ENCODE measurements at regions not wholly inside any gene's neighbourhood (a gene's known extent, or its start where the extent isn't known, plus 50 kb on each side); places are given as distances from the start of the nearest gene placed in this dataset.
A peak's percentile ranks its signal among the peaks of the same experiment; 100 is the strongest.

DNA sequence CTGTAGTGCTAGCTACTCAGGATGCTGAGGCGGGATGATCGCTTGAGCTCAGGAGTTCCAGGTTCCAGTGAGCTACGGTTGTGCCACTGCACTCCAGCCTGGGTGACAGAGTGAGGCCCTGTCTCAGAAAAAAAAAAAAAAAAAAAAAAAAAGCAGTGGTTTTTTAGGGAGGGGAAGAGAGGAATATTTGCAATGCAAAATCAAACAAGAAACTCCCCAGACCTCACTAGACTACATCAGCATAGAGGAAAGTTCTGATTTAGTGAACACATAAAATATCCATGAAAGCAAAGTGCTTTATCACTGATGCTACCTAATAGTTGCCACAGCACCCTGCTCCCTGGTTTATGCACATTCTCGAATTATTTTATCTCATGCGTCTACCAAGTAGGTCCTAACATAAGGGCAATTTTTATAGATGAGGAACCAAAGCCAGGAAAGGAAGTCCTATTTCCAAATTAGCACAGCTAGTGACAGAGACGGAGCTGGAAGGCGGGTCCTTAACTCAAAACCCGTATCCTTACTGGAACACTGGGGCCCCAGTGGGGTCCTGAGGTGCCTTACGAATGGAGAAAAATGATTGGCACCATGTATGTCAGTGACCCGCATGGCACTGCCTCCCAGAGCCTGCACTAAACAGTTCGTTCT, 50.7 kb upstream of the GPR157 start:
- Histone ChIP-seq H3K27me3 (ENCODE audit: low read depth) (no peaks in the 10 kb centered on the region), H3K36me3 (replicated peaks) (no peaks in the 10 kb centered on the region), H3K4me3 (no peak overlapping the region), H3K4me1 (peaks cover 18% of the 10 kb centered on the region), H3K9me3 (peaks cover 3% of the 10 kb centered on the region; the same call in 1 of the 2 replicates)
- DNase-seq (ENCODE audit: low spot score in 2 of 2) = no peak
- in situ Hi-C loops (cut with MboI; ENCODE audit: low sequenced_read_pairs) = no loop called here

GRCh38 chr1:9180111-9180819, 51.4 kb upstream of the GPR157 start:
- in situ Hi-C loops (cut with MboI; ENCODE audit: low sequenced_read_pairs) = no loop called here
- Histone ChIP-seq H3K27me3 (ENCODE audit: low read depth) (no peaks in the 10 kb centered on the region), H3K9me3 (peaks cover under 1% of the 10 kb centered on the region; the same call in 1 of the 2 replicates), H3K4me3 (no peak overlapping the region), H3K4me1 (peaks cover 18% of the 10 kb centered on the region), H3K36me3 (replicated peaks) (no peaks in the 10 kb centered on the region)
- DNase-seq (ENCODE audit: low spot score in 2 of 2) = peak in 1 of 2 experiments; percentile 1

DNA sequence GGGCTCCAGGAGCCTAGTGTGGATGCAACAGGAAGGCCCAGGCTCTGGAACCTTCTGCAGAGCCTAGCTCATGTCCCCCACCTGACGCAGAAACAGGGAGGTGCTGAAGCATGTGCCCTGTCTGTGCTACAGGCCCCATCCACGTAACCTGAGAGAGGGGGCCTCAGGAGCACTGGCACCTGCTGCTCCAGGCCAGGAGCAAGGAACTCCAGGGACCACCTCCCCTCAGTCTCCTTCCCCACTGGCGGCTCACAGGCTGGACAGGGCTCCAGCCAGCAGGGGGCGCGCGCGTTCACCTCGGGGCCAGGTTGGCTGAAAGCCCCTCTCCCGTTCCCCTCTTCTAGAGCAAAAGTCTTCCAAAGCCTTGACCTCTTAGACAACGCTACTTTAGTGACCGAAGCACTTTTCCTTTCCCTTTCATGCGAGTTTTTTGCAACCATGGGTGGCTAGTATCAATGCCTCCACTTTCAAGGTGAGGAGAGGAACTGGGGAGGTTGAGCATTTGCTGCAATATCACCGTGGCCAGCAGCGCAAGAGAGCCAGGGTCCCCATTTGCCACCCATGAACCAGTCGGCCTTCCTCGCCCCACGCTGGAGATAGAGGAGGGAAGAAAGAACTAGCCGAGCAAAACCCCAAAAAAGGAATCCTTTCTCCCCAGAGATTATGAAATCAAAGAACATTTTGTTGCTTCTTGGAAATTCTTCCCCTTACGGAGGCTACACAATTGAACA, 52.4 kb upstream of the GPR157 start:
- no peaks in the 10 kb centered on the region for H3K9me3 ChIP-seq
- in situ Hi-C loops (cut with MboI; ENCODE audit: low sequenced_read_pairs) = no loop called here
- 0 out of 2 replicates have a peak overlapping the region, but pooled peaks have one; percentile 6 for H3K4me3 ChIP-seq
- no peaks in the 10 kb centered on the region for H3K27me3 ChIP-seq (ENCODE audit: low read depth)
- peaks cover 12% of the 10 kb centered on the region for H3K4me1 ChIP-seq
- peak; percentile 27 to 90 for DNase-seq (ENCODE audit: low spot score in 2 of 2)
- no peaks in the 10 kb centered on the region for H3K36me3 ChIP-seq (replicated peaks)

GRCh38 chr1:9181990-9182783, 52.4 kb upstream of the H6PD start:
- Histone ChIP-seq H3K27me3 (ENCODE audit: low read depth) (no peaks in the 10 kb centered on the region), H3K4me1 (peaks cover 5% of the 10 kb centered on the region), H3K36me3 (replicated peaks) (no peaks in the 10 kb centered on the region), H3K9me3 (no peaks in the 10 kb centered on the region), H3K4me3 (peak overlapping the region; percentile 5; the same call in 1 of the 2 replicates)
- peak; percentile 2 to 42 for DNase-seq (ENCODE audit: low spot score in 2 of 2)
- in situ Hi-C loops (cut with MboI; ENCODE audit: low sequenced_read_pairs) = no loop called here

- peaks cover 5% of the 10 kb centered on the region for H3K4me1 ChIP-seq
- in situ Hi-C loops (cut with MboI; ENCODE audit: low sequenced_read_pairs) = no loop called here
- peak in 1 of 2 experiments; percentile 1 for DNase-seq (ENCODE audit: low spot score in 2 of 2)
- H3K36me3 ChIP-seq (replicated peaks) = no peaks in the 10 kb centered on the region
- H3K27me3 ChIP-seq (ENCODE audit: low read depth) = no peaks in the 10 kb centered on the region
- no peak overlapping the region for H3K4me3 ChIP-seq
- H3K9me3 ChIP-seq = no peaks in the 10 kb centered on the region
Observed at GRCh38 chr1:9182784-9183257, 51.8 kb upstream of the H6PD start.

GRCh38 chr1:9183441-9183840, 51.1 kb upstream of the H6PD start:
- H3K4me1 ChIP-seq = peaks cover 5% of the 10 kb centered on the region
- H3K4me3 ChIP-seq = no peak overlapping the region

DNA sequence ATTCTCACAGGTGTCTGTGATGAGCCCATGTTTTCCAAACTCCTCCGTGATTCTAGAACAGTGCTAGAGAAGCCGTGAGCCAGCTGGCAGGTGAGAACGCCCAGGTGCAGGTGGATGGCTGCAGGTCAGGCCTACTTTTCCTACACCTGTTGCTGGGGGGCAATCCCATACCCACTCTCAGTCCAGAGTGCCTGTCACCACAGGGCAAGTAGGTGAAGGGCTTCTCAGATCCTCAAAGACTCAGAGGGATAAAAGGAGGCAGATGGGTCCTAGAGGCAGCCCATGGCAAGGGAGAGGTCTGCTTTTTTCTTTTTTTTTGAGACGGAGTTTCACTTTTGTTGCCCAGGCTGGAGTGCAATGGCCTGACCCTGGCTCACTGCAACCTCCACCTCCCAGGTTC, 50.7 kb upstream of the H6PD start:
- Histone ChIP-seq H3K9me3 (no peaks in the 10 kb centered on the region), H3K4me1 (peaks cover 5% of the 10 kb centered on the region), H3K36me3 (replicated peaks) (no peaks in the 10 kb centered on the region), H3K4me3 (no peak overlapping the region), H3K27me3 (ENCODE audit: low read depth) (no peaks in the 10 kb centered on the region)
- DNase-seq (ENCODE audit: low spot score in 2 of 2) = no peak
- in situ Hi-C loops (cut with MboI; ENCODE audit: low sequenced_read_pairs) = no loop called here

More at GRCh38 chr1:9183441-9183840, 51.1 kb upstream of the H6PD start:
- no peaks in the 10 kb centered on the region for H3K27me3 ChIP-seq (ENCODE audit: low read depth)
- no peaks in the 10 kb centered on the region for H3K36me3 ChIP-seq (replicated peaks)
- in situ Hi-C loops (cut with MboI; ENCODE audit: low sequenced_read_pairs) = no loop called here
- DNase-seq (ENCODE audit: low spot score in 2 of 2) = no peak
- no peaks in the 10 kb centered on the region for H3K9me3 ChIP-seq

DNA sequence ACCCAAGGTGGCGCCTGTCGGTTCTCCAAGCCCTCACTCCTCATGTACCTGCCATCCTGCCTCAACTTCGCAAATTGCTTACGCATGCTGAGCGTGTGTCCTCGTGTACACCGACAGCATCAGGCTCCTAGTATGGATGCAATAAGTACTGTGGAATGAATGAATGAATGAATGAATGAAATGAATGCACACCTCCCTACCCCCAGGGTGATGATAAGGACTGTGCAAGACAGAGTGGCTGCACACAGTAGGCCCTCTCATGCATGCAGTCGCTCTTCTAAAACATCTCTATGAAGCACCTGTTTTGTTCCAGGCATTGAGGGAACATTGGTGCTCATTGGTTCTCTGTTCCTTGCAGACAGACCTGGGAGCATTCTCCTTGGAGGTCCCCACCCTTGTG, 49.8 kb upstream of the H6PD start:
- H3K36me3 ChIP-seq (replicated peaks) = no peaks in the 10 kb centered on the region
- H3K4me1 ChIP-seq = peaks cover 5% of the 10 kb centered on the region
- H3K4me3 ChIP-seq = no peak overlapping the region
- no peaks in the 10 kb centered on the region for H3K27me3 ChIP-seq (ENCODE audit: low read depth)
- DNase-seq (ENCODE audit: low spot score in 2 of 2) = no peak
- H3K9me3 ChIP-seq = no peaks in the 10 kb centered on the region
- in situ Hi-C loops (cut with MboI; ENCODE audit: low sequenced_read_pairs) = no loop called here
